K562 (cell line): ENCODE measurements at regions not wholly inside any gene's neighbourhood (a gene's known extent, or its start where the extent isn't known, plus 50 kb on each side); places are given as distances from the start of the nearest gene placed in this dataset.

ENCODE experiments used
- CTCF ChIP-seq, 3 experiments: IDR thresholded peaks in 2 of 3; conservative IDR thresholded peaks in 1 of 3; 2 replicates each; pipeline ENCODE4 v1.5.1; 2011 to 2012; ENCODE audit warnings: low read length in 3 of 3, mild to moderate bottlenecking in 3 of 3, control low read depth in 2 of 3, improper control_type of control experiment in 1 of 3, inconsistent platforms in 1 of 3, low read depth in 1 of 3, mixed read lengths in 1 of 3, moderate library complexity in 1 of 3; ENCODE audit not compliant: insufficient read depth in 2 of 3
- HDAC2 ChIP-seq: fragments of 450-650 bp; IDR thresholded peaks from 2 replicates; pipeline ENCODE4 v1.6.1; 2016; ENCODE audit warnings: mild to moderate bottlenecking
- HLTF ChIP-seq: fragments of 450-650 bp; IDR thresholded peaks from 2 replicates; pipeline ENCODE4 v1.6.1; 2016
- MAX ChIP-seq: sonication (generic); formaldehyde crosslinking; IDR thresholded peaks from 2 replicates; pipeline ENCODE4 v1.9.0; 2022; ENCODE audit warnings: mild to moderate bottlenecking, missing genetic modification reagents
- NFE2 ChIP-seq: IDR thresholded peaks from 2 replicates; pipeline ENCODE4 v1.6.1; 2014; ENCODE audit warnings: antibody characterized with exemption, low read depth
- PHB2 ChIP-seq: fragments of 450-650 bp; IDR thresholded peaks from 2 replicates; pipeline ENCODE4 v1.6.1; 2017; ENCODE audit warnings: low read depth
- TBL1XR1 ChIP-seq, 2 experiments: IDR thresholded peaks; 2 replicates each; pipeline ENCODE4 v1.6.1; 2012; ENCODE audit warnings: improper control_type of control experiment in 2 of 2, low read length in 2 of 2, mild to moderate bottlenecking in 1 of 2
- TEAD4 ChIP-seq, 2 experiments: sonication (generic) in 1 of 2; formaldehyde crosslinking in 1 of 2; IDR thresholded peaks; 2 replicates each; pipeline versions ENCODE4 v1.6.1 to v1.8.0; 2012 to 2022; ENCODE audit warnings: borderline replicate concordance in 1 of 2, inconsistent platforms in 1 of 2, low read length in 1 of 2, mild to moderate bottlenecking in 1 of 2, missing genetic modification reagents in 1 of 2
- ZBTB1 ChIP-seq: sonication (generic); formaldehyde crosslinking; IDR thresholded peaks from 2 replicates; pipeline ENCODE4 v1.8.1; 2023; ENCODE audit warnings: missing genetic modification reagents, low read depth, mild to moderate bottlenecking, borderline replicate concordance
- ZBTB26 ChIP-seq: fragments of 450-650 bp; formaldehyde crosslinking; IDR thresholded peaks from 2 replicates; pipeline ENCODE4 v1.4.0; 2022; ENCODE audit warnings: missing genetic modification characterization
- ZNF24 ChIP-seq: fragments of 450-650 bp; IDR thresholded peaks from 2 replicates; pipeline ENCODE4 v1.6.1; 2016
- ZNF3 ChIP-seq: fragments of 250-450 bp; sonication (Bioruptor Pico); IDR thresholded peaks from 2 replicates; pipeline ENCODE4 v1.5.0; 2021; ENCODE audit warnings: mild to moderate bottlenecking, moderate library complexity

- no peak for TF ChIP-seq NFE2
- TF ChIP-seq ZNF3 (CRISPR knock-in tag): no peak
- no peak for TF ChIP-seq ZBTB1 (CRISPR knock-in tag)
- no peak for TF ChIP-seq TEAD4 (IDR thresholded peaks at IDR 0.05; ENCODE audit: low read length)
- no peak for TF ChIP-seq TEAD4 (CRISPR knock-in tag; IDR thresholded peaks at IDR 0.05; ENCODE audit: borderline replicate concordance)
- no peak for TF ChIP-seq HLTF
- no peak for TF ChIP-seq MAX (CRISPR knock-in tag)
- TF ChIP-seq TBL1XR1 (IDR thresholded peaks at IDR 0.05; ENCODE audit: low read length in 2 of 2): no peak
- TF ChIP-seq ZNF24: no peak
- TF ChIP-seq HDAC2: no peak
- TF ChIP-seq PHB2: no peak
- TF ChIP-seq ZBTB26: no peak
- no peak for TF ChIP-seq CTCF (IDR thresholded peaks at IDR 0.05 in 2 of 3, conservative IDR thresholded peaks at IDR 0.05 in 1 of 3; ENCODE audit: insufficient read depth in 2 of 3, low read depth in 1 of 3, low read length in 3 of 3)
Observed at GRCh38 chr20:62542862-62543261, 67.1 kb upstream of the GATA5 start.
